K562 (cell line): ENCODE measurements at regions not wholly inside any gene's neighbourhood (a gene's known extent, or its start where the extent isn't known, plus 50 kb on each side); places are given as distances from the start of the nearest gene placed in this dataset.

Source experiments
- ATAC-seq: fragments of 200-7000 bp; cut with Tn5 transposase; 3 replicates; pipeline ENCODE4 v1.9.1; 2020; ENCODE audit warnings: moderate library complexity
- BruUV-seq: library from RNA; stranded (reverse); fragments of 400-500 nt; replicated peaks from 2 replicates; lab custom pipeline; 2021; lab: Mats Ljungman, UMichigan
- CTCF ChIA-PET: fragments of 300-600 bp; formaldehyde crosslinking; extraction: SDS; loops from one replicate; lab custom pipeline; 2021; ENCODE audit warnings: low intra/inter-chr PET ratio; lab: Yijun Ruan, JAX
- POLR2A ChIA-PET: fragments of 300-600, 350-650 bp; sonication (Branson Sonifier 250); formaldehyde crosslinking; extraction: SDS; loops from one replicate; lab custom pipeline; 2021; ENCODE audit warnings: antibody characterized with exemption, inconsistent platforms; lab: Yijun Ruan, JAX
- DNase-seq, 4 experiments: peaks; one replicate each; pipeline versions ENCODE4 v3.0.0 to v3.0.0-alpha.2; 2011 to 2018; ENCODE audit warnings: low spot score in 3 of 4, mixed read lengths in 3 of 4; ENCODE audit errors: extremely low read depth in 1 of 4
- FAIRE-seq: peaks from 2 replicates; lab custom pipeline; 2011; peaks lifted over from hg19 to GRCh38; lab: Jason Lieb, UNC
- H2AFZ ChIP-seq: 2 replicates; pipeline ENCODE4 v1.6.0; 2011; ENCODE audit warnings: low read depth, low read length, control low read depth, inconsistent platforms
- H3K27ac ChIP-seq: fragments of 200-600 bp; 3 replicates; pipeline ENCODE4 v1.8.0; 2011; ENCODE audit warnings: low read depth, mild to moderate bottlenecking, control low read depth, inconsistent platforms, low read length, moderate library complexity, mixed read lengths; ENCODE audit errors: extremely low read depth
- H3K27me3 ChIP-seq, 2 experiments: fragments of 300-600 bp in 1 of 2; 2 replicates in 1 of 2; 3 replicates in 1 of 2; pipeline versions ENCODE4 v1.6.0 to v1.8.0; 2011; ENCODE audit warnings: inconsistent platforms in 2 of 2, low read length in 2 of 2, mild to moderate bottlenecking in 1 of 2, mixed read lengths in 1 of 2, moderate library complexity in 1 of 2; ENCODE audit not compliant: control insufficient read depth in 2 of 2, insufficient read depth in 2 of 2
- H3K36me3 ChIP-seq: fragments of 300-600 bp; 3 replicates; pipeline ENCODE4 v1.8.0; 2011; ENCODE audit warnings: mild to moderate bottlenecking, low read length, inconsistent platforms; ENCODE audit not compliant: control insufficient read depth, insufficient read depth
- H3K4me1 ChIP-seq, 2 experiments: fragments of 200-600 bp in 1 of 2; replicated peaks in 1 of 2; 2 replicates in 1 of 2; 3 replicates in 1 of 2; pipeline versions ENCODE4 v1.5.1 to v1.8.0; 2011; ENCODE audit warnings: inconsistent platforms in 2 of 2, low read length in 2 of 2, mild to moderate bottlenecking in 1 of 2, mixed read lengths in 1 of 2, moderate library complexity in 1 of 2; ENCODE audit not compliant: control insufficient read depth in 2 of 2, insufficient read depth in 2 of 2
- H3K4me2 ChIP-seq: 2 replicates; pipeline ENCODE4 v1.6.1; 2011; ENCODE audit warnings: low read length, control low read depth, inconsistent platforms, mixed read lengths; ENCODE audit not compliant: insufficient read depth
- H3K4me3 ChIP-seq: fragments of 200-600 bp; sonication (generic), shearing (Covaris generic); 2 replicates; pipeline ENCODE4 v1.5.1; 2016; ENCODE audit warnings: control low read depth, inconsistent platforms
- H3K79me2 ChIP-seq: fragments of 200-600 bp; 3 replicates; pipeline ENCODE4 v1.8.0; 2011; ENCODE audit warnings: low read length, inconsistent platforms; ENCODE audit not compliant: control insufficient read depth, insufficient read depth
- H3K9ac ChIP-seq, 2 experiments: 2 replicates each; pipeline versions ENCODE4 v1.6.0 to v1.6.1; 2011; ENCODE audit warnings: low read depth in 2 of 2, low read length in 2 of 2, control low read depth in 1 of 2, inconsistent platforms in 1 of 2, mild to moderate bottlenecking in 1 of 2, mixed read lengths in 1 of 2; ENCODE audit not compliant: insufficient read depth in 1 of 2
- H3K9me1 ChIP-seq: one replicate; pipeline ENCODE4 v1.6.0; 2011; ENCODE audit warnings: inconsistent platforms, mild to moderate bottlenecking, low read length, moderate library complexity; ENCODE audit not compliant: control insufficient read depth, insufficient read depth
- H3K9me3 ChIP-seq: replicated peaks from 2 replicates; pipeline ENCODE4 v1.5.1; 2011; ENCODE audit warnings: low read depth, low read length, inconsistent platforms; ENCODE audit not compliant: control insufficient read depth, insufficient read depth
- H4K20me1 ChIP-seq: replicated peaks from 2 replicates; pipeline ENCODE4 v1.6.1; 2011; ENCODE audit warnings: low read length, inconsistent platforms, mixed read lengths; ENCODE audit not compliant: control insufficient read depth, insufficient read depth
- BRF1 ChIP-seq: IDR thresholded peaks from 3 replicates; pipeline ENCODE4 v1.6.1; 2011; ENCODE audit warnings: borderline replicate concordance, mild to moderate bottlenecking; ENCODE audit not compliant: insufficient read length; ENCODE audit errors: extremely low read depth
- CREB1 ChIP-seq, 2 experiments: sonication (generic) in 1 of 2; formaldehyde crosslinking in 1 of 2; IDR thresholded peaks; 2 replicates each; pipeline versions ENCODE4 v1.6.1 to v1.8.0; 2012 to 2022; ENCODE audit warnings: inconsistent platforms in 1 of 2, mild to moderate bottlenecking in 1 of 2, missing genetic modification reagents in 1 of 2, moderate library complexity in 1 of 2
- CSDE1 ChIP-seq, 2 experiments: fragments of 450-650 bp; IDR thresholded peaks; 2 replicates each; pipeline ENCODE4 v1.6.1; 2016; ENCODE audit warnings: mild to moderate bottlenecking in 1 of 2
- DDX20 ChIP-seq: fragments of 450-650 bp; IDR thresholded peaks from 2 replicates; pipeline ENCODE4 v1.6.1; 2016; ENCODE audit warnings: missing genetic modification characterization, low read depth, mild to moderate bottlenecking, missing compliant biosample characterization, moderate library complexity
- FIP1L1 ChIP-seq: fragments of 200-400 bp; formaldehyde crosslinking; IDR thresholded peaks from 2 replicates; pipeline ENCODE4 v1.6.1; 2018; ENCODE audit warnings: mild to moderate bottlenecking, low read depth, low read length; ENCODE audit not compliant: poor library complexity, severe bottlenecking
- HLTF ChIP-seq: fragments of 450-650 bp; IDR thresholded peaks from 2 replicates; pipeline ENCODE4 v1.6.1; 2016
- HMG20A ChIP-seq: fragments of 450-650 bp; formaldehyde crosslinking; conservative IDR thresholded peaks from 2 replicates; pipeline ENCODE4 v1.4.0; 2020; ENCODE audit warnings: mild to moderate bottlenecking, mixed read lengths
- HNRNPH1 ChIP-seq: fragments of 200-400 bp; formaldehyde crosslinking; optimal IDR thresholded peaks from 2 replicates; pipeline ENCODE3; 2017; ENCODE audit warnings: low read depth, mild to moderate bottlenecking, low read length, moderate library complexity
- KLF1 ChIP-seq: fragments of 450-650 bp; IDR thresholded peaks from 2 replicates; pipeline ENCODE4 v1.6.1; 2016; ENCODE audit warnings: missing genetic modification characterization, missing compliant biosample characterization
- LCOR ChIP-seq: sonication (generic); formaldehyde crosslinking; IDR thresholded peaks from 2 replicates; pipeline ENCODE4 v1.8.0; 2022; ENCODE audit warnings: mild to moderate bottlenecking, missing genetic modification reagents
- TEAD2 ChIP-seq: fragments of 450-650 bp; IDR thresholded peaks from 2 replicates; pipeline ENCODE4 v1.6.1; 2016; ENCODE audit warnings: missing genetic modification characterization, control low read depth, missing compliant biosample characterization
- ZNF408 ChIP-seq: fragments of 250-450 bp; sonication (Bioruptor Pico); IDR thresholded peaks from 2 replicates; pipeline ENCODE4 v1.4.0; 2020; ENCODE audit warnings: low read depth, mild to moderate bottlenecking, moderate library complexity
- in situ Hi-C: fragments of 300-500 bp; cut with MboI; formaldehyde crosslinking; loops from 4 replicates; pipeline ENCODE4 v1.15.0; 2018; ENCODE audit warnings: inconsistent platforms, mixed read lengths
- intact Hi-C: fragments of 100-400 bp; cut with micrococcal nuclease; formaldehyde crosslinking; loops from 2 replicates; pipeline ENCODE4 v1.14.2; 2022
- TF ChIP-seq, protein P1 (sequence below): fragments of 200-800 bp; sonication (Bioruptor generic); IDR thresholded peaks from 2 replicates; pipeline ENCODE4 v1.6.1; 2017; ENCODE audit warnings: missing genetic modification characterization, missing compliant biosample characterization
- TF ChIP-seq, protein P2 (sequence below), 2 experiments: fragments of 250-450 bp in 1 of 2; fragments of 450-650 bp in 1 of 2; sonication (Bioruptor Pico) in 1 of 2; IDR thresholded peaks; 2 replicates each; pipeline versions ENCODE4 v1.6.1 to v1.8.0; 2016 to 2021; ENCODE audit warnings: mild to moderate bottlenecking in 2 of 2, moderate library complexity in 2 of 2, missing compliant biosample characterization in 1 of 2, missing genetic modification characterization in 1 of 2
- TF ChIP-seq, protein P3 (sequence below): sonication (generic); formaldehyde crosslinking; IDR thresholded peaks from 2 replicates; pipeline ENCODE4 v1.8.1; 2023; ENCODE audit warnings: mild to moderate bottlenecking, missing genetic modification reagents
- TF ChIP-seq, protein P4 (sequence below): fragments of 450-650 bp; IDR thresholded peaks from 2 replicates; pipeline ENCODE4 v1.7.0; 2016; ENCODE audit warnings: borderline replicate concordance

DNA sequence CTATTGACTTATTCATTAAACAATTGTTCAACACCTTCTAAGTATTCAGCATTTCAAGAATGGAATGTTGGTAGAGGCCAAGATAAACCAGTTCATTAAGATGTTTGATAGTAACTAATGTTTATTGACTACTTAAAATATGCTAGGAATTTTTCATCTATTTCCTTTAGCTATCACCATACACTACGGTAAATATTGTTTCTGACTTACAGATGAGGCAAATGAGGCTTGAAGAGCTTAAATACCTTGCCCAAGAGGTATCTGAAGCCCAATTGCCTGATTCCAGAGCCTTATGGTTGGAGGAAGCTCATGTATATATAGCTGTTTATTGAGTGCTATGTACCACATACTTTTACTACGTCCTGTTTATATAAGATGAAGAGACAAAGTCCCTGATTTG is 286.2 kb downstream of the NDFIP2 start (continued):
- TF ChIP-seq, protein P1, sequence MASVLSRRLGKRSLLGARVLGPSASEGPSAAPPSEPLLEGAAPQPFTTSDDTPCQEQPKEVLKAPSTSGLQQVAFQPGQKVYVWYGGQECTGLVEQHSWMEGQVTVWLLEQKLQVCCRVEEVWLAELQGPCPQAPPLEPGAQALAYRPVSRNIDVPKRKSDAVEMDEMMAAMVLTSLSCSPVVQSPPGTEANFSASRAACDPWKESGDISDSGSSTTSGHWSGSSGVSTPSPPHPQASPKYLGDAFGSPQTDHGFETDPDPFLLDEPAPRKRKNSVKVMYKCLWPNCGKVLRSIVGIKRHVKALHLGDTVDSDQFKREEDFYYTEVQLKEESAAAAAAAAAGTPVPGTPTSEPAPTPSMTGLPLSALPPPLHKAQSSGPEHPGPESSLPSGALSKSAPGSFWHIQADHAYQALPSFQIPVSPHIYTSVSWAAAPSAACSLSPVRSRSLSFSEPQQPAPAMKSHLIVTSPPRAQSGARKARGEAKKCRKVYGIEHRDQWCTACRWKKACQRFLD (CRISPR knock-in tag), result no peak
- TF ChIP-seq HNRNPH1 (no peak), DDX20 (tag) (no peak)

DNA sequence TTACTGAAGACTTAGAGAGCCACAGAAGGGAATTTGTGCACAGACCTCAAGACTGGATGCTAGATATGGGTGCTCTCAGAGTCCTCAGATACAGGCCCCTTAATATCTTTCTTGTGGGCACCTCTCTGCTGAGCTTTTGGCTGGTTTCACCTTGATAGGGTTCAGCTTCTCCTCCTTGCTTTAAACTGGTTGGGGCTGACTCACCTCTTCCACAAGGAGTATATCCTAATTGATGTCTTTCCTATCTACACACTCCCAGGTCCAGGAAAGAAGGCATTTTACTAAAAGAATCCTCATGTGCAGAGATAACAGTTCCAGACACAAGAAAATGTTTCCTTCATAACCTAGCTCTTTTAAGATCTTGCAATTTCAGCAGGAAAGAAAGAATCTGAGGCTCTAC is 284.4 kb downstream of the NDFIP2 start:
- ChIA-PET POLR2A (no interaction called here), CTCF (no interaction called here)
- no peaks in the 10 kb centered on the region for H3K27me3 ChIP-seq
- H4K20me1 ChIP-seq, result no peaks in the 10 kb centered on the region
- H3K36me3 ChIP-seq, result no peaks in the 10 kb centered on the region
- ATAC-seq (no peak), DNase-seq (no peak), FAIRE-seq (no peak)
- H3K4me3 ChIP-seq, result no peak overlapping the region
- H3K4me2 ChIP-seq, result no peak overlapping the region
- intact Hi-C loops (no loop called here), in situ Hi-C loops (no loop called here)
- no peak overlapping the region for H3K27ac ChIP-seq
- H3K9me3 ChIP-seq, result no peaks in the 10 kb centered on the region
- no peak overlapping the region for H3K9ac ChIP-seq
- BruUV-seq, result no TSS peak
- H3K79me2 ChIP-seq, result no peaks in the 10 kb centered on the region
- no peak overlapping the region for H2AFZ ChIP-seq
- H3K4me1 ChIP-seq, result no peaks in the 10 kb centered on the region
- no peaks in the 10 kb centered on the region for H3K9me1 ChIP-seq
- no peak for TF ChIP-seq TEAD2
- TF ChIP-seq CSDE1 (IDR thresholded peaks at IDR 0.05), result no peak
- TF ChIP-seq ZNF408, result no peak
- no peak for TF ChIP-seq KLF1
- no peak for TF ChIP-seq FIP1L1
- TF ChIP-seq, protein P2, sequence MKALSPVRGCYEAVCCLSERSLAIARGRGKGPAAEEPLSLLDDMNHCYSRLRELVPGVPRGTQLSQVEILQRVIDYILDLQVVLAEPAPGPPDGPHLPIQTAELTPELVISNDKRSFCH (CRISPR knock-in tag; IDR thresholded peaks at IDR 0.05), result no peak
- TF ChIP-seq, protein P2 (tag; IDR thresholded peaks at IDR 0.05), result no peak
- TF ChIP-seq LCOR, result no peak
- no peak for TF ChIP-seq HMG20A
- TF ChIP-seq, protein P3, sequence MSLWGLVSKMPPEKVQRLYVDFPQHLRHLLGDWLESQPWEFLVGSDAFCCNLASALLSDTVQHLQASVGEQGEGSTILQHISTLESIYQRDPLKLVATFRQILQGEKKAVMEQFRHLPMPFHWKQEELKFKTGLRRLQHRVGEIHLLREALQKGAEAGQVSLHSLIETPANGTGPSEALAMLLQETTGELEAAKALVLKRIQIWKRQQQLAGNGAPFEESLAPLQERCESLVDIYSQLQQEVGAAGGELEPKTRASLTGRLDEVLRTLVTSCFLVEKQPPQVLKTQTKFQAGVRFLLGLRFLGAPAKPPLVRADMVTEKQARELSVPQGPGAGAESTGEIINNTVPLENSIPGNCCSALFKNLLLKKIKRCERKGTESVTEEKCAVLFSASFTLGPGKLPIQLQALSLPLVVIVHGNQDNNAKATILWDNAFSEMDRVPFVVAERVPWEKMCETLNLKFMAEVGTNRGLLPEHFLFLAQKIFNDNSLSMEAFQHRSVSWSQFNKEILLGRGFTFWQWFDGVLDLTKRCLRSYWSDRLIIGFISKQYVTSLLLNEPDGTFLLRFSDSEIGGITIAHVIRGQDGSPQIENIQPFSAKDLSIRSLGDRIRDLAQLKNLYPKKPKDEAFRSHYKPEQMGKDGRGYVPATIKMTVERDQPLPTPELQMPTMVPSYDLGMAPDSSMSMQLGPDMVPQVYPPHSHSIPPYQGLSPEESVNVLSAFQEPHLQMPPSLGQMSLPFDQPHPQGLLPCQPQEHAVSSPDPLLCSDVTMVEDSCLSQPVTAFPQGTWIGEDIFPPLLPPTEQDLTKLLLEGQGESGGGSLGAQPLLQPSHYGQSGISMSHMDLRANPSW (CRISPR knock-in tag), result no peak
- TF ChIP-seq, protein P4, sequence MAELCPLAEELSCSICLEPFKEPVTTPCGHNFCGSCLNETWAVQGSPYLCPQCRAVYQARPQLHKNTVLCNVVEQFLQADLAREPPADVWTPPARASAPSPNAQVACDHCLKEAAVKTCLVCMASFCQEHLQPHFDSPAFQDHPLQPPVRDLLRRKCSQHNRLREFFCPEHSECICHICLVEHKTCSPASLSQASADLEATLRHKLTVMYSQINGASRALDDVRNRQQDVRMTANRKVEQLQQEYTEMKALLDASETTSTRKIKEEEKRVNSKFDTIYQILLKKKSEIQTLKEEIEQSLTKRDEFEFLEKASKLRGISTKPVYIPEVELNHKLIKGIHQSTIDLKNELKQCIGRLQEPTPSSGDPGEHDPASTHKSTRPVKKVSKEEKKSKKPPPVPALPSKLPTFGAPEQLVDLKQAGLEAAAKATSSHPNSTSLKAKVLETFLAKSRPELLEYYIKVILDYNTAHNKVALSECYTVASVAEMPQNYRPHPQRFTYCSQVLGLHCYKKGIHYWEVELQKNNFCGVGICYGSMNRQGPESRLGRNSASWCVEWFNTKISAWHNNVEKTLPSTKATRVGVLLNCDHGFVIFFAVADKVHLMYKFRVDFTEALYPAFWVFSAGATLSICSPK, result no peak
- no peak for TF ChIP-seq CREB1 (IDR thresholded peaks at IDR 0.05)
- TF ChIP-seq CREB1 (CRISPR knock-in tag; IDR thresholded peaks at IDR 0.05), result no peak
- no peak for TF ChIP-seq HLTF
- TF ChIP-seq BRF1, result no peak
